ENCODE measurements at regions not wholly inside any gene's neighbourhood (a gene's known extent, or its start where the extent isn't known, plus 50 kb on each side); places are given as distances from the start of the nearest gene placed in this dataset.

- DNase-seq (no peak), ATAC-seq (ENCODE audit: low read depth) (no peak)
- Mint-ChIP-seq H3K27me3 (peaks cover 10% of the 10 kb centered on the region), H3K4me1 (peaks cover 7% of the 10 kb centered on the region), H3K4me3 (no peak overlapping the region), H3K27ac (peak overlapping the region; percentile 53), H3K9me3 (ENCODE audit: insufficient read depth) (no peaks in the 10 kb centered on the region)
- no peaks in the 10 kb centered on the region for H4K20me1 ChIP-seq (ENCODE audit: control insufficient read depth, insufficient read depth, low read length, poor library complexity, severe bottlenecking)
- H3K9me3 ChIP-seq (ENCODE audit: control extremely low read depth in 1 of 3, control insufficient read depth in 2 of 3, insufficient read depth in 1 of 3, low read length in 2 of 3): no peaks in the 10 kb centered on the region
- no peak overlapping the region for H3K4me2 ChIP-seq (replicated peaks; ENCODE audit: low read depth, low read length, poor library complexity, severe bottlenecking)
- H3K4me1 ChIP-seq (ENCODE audit: control insufficient read depth in 2 of 2, insufficient read depth in 2 of 2, low read length in 2 of 2): no peaks in the 10 kb centered on the region
- H2AFZ ChIP-seq (ENCODE audit: insufficient read depth, low read depth, low read length, poor library complexity, severe bottlenecking): no peak overlapping the region
- no peaks in the 10 kb centered on the region for H3K79me2 ChIP-seq (ENCODE audit: control insufficient read depth, insufficient read depth, low read length)
- H3K27me3 ChIP-seq (replicated peaks in 1 of 4; ENCODE audit: control extremely low read depth in 1 of 4, control insufficient read depth in 3 of 4, insufficient read depth in 4 of 4, low read length in 3 of 4): peaks cover 0 to 1% (median 0%) of the 10 kb centered on the region in 4 experiments
- H3K4me3 ChIP-seq (ENCODE audit: control extremely low read depth in 1 of 5, extremely low read depth in 1 of 5, insufficient read depth in 1 of 5, low read depth in 2 of 5, low read length in 4 of 5): no peak overlapping the region
- no peak overlapping the region for H3K9ac ChIP-seq (ENCODE audit: low read length)
- TF ChIP-seq EZH2 (IDR thresholded peaks at IDR 0.05; ENCODE audit: borderline replicate concordance, insufficient read depth, low read depth, low read length, poor library complexity, severe bottlenecking): no peak
- TF ChIP-seq, protein P1, sequence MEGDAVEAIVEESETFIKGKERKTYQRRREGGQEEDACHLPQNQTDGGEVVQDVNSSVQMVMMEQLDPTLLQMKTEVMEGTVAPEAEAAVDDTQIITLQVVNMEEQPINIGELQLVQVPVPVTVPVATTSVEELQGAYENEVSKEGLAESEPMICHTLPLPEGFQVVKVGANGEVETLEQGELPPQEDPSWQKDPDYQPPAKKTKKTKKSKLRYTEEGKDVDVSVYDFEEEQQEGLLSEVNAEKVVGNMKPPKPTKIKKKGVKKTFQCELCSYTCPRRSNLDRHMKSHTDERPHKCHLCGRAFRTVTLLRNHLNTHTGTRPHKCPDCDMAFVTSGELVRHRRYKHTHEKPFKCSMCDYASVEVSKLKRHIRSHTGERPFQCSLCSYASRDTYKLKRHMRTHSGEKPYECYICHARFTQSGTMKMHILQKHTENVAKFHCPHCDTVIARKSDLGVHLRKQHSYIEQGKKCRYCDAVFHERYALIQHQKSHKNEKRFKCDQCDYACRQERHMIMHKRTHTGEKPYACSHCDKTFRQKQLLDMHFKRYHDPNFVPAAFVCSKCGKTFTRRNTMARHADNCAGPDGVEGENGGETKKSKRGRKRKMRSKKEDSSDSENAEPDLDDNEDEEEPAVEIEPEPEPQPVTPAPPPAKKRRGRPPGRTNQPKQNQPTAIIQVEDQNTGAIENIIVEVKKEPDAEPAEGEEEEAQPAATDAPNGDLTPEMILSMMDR (IDR thresholded peaks at IDR 0.05): no peak
- 97% methylated on average over 7 of the region's 7 CpGs for WGBS (ENCODE audit: insufficient coverage)
- ChIA-PET POLR2A (no interaction called here), CTCF (no interaction called here)
- H3K36me3 ChIP-seq (replicated peaks in 1 of 2; ENCODE audit: control extremely low read depth in 1 of 2, control insufficient read depth in 1 of 2, extremely low read depth in 1 of 2, insufficient read depth in 2 of 2, low read length in 1 of 2): no peaks in the 10 kb centered on the region
- intact Hi-C loops (cut with micrococcal nuclease): no loop called here
- H3K27ac ChIP-seq (ENCODE audit: low read length in 2 of 2): no peak overlapping the region
Observed at GRCh38 chr10:71044720-71045119, 156.4 kb upstream of the PCBD1 start.

GRCh38 chr10:71045204-71045809 lies 156.9 kb upstream of the PCBD1 start:
- no peak overlapping the region for H3K4me2 ChIP-seq (replicated peaks; ENCODE audit: low read depth, low read length, poor library complexity, severe bottlenecking)
- Mint-ChIP-seq H3K4me1 (peaks cover 5% of the 10 kb centered on the region), H3K27me3 (peaks cover 15% of the 10 kb centered on the region), H3K9me3 (ENCODE audit: insufficient read depth) (no peaks in the 10 kb centered on the region), H3K4me3 (no peak overlapping the region), H3K27ac (no peak overlapping the region)
- H3K4me1 ChIP-seq (ENCODE audit: control insufficient read depth in 2 of 2, insufficient read depth in 2 of 2, low read length in 2 of 2): no peaks in the 10 kb centered on the region
- no peaks in the 10 kb centered on the region for H4K20me1 ChIP-seq (ENCODE audit: control insufficient read depth, insufficient read depth, low read length, poor library complexity, severe bottlenecking)
- WGBS (ENCODE audit: insufficient coverage): 20% methylated on average over 3 of the region's 10 CpGs
- H3K79me2 ChIP-seq (ENCODE audit: control insufficient read depth, insufficient read depth, low read length): no peaks in the 10 kb centered on the region
- peaks cover 0 to 2% (median 0%) of the 10 kb centered on the region in 4 experiments for H3K27me3 ChIP-seq (replicated peaks in 1 of 4; ENCODE audit: control extremely low read depth in 1 of 4, control insufficient read depth in 3 of 4, insufficient read depth in 4 of 4, low read length in 3 of 4)
- H3K4me3 ChIP-seq (ENCODE audit: control extremely low read depth in 1 of 5, extremely low read depth in 1 of 5, insufficient read depth in 1 of 5, low read depth in 2 of 5, low read length in 4 of 5): no peak overlapping the region
- H3K9me3 ChIP-seq (ENCODE audit: control extremely low read depth in 1 of 3, control insufficient read depth in 2 of 3, insufficient read depth in 1 of 3, low read length in 2 of 3): no peaks in the 10 kb centered on the region
- H2AFZ ChIP-seq (ENCODE audit: insufficient read depth, low read depth, low read length, poor library complexity, severe bottlenecking): no peak overlapping the region
- DNase-seq (no peak), ATAC-seq (ENCODE audit: low read depth) (no peak)
- CTCF ChIA-PET: no interaction called here
- POLR2A ChIA-PET: no interaction called here
- H3K36me3 ChIP-seq (replicated peaks in 1 of 2; ENCODE audit: control extremely low read depth in 1 of 2, control insufficient read depth in 1 of 2, extremely low read depth in 1 of 2, insufficient read depth in 2 of 2, low read length in 1 of 2): no peaks in the 10 kb centered on the region
- intact Hi-C loops (cut with micrococcal nuclease): no loop called here
- no peak for TF ChIP-seq EZH2 (IDR thresholded peaks at IDR 0.05; ENCODE audit: borderline replicate concordance, insufficient read depth, low read depth, low read length, poor library complexity, severe bottlenecking)
- TF ChIP-seq, protein P1 (IDR thresholded peaks at IDR 0.05): no peak
- H3K9ac ChIP-seq (ENCODE audit: low read length): no peak overlapping the region
- no peak overlapping the region for H3K27ac ChIP-seq (ENCODE audit: low read length in 2 of 2)
